Astrocyte of the spinal cord (primary cell): ENCODE measurements at regions not wholly inside any gene's neighbourhood (a gene's known extent, or its start where the extent isn't known, plus 50 kb on each side); places are given as distances from the start of the nearest gene placed in this dataset.
A peak's percentile ranks its signal among the peaks of the same experiment; 100 is the strongest.

Source experiments
- DNase-seq: peaks from one replicate; pipeline ENCODE4 v3.0.0; 2011; ENCODE audit warnings: low read depth, low spot score
- H3K4me3 ChIP-seq: 2 replicates; pipeline ENCODE4 v1.5.1; 2011; ENCODE audit warnings: low read depth, mild to moderate bottlenecking, low read length, moderate library complexity
- in situ Hi-C: cut with HindIII; loops from 2 replicates; pipeline ENCODE4 v1.10.0; 2017; ENCODE audit warnings: low sequenced_read_pairs
- TF ChIP-seq, protein P1 (sequence below): IDR thresholded peaks from 2 replicates; pipeline ENCODE4 v1.5.1; 2012; ENCODE audit warnings: low read depth, mild to moderate bottlenecking, low read length, inconsistent platforms

DNA sequence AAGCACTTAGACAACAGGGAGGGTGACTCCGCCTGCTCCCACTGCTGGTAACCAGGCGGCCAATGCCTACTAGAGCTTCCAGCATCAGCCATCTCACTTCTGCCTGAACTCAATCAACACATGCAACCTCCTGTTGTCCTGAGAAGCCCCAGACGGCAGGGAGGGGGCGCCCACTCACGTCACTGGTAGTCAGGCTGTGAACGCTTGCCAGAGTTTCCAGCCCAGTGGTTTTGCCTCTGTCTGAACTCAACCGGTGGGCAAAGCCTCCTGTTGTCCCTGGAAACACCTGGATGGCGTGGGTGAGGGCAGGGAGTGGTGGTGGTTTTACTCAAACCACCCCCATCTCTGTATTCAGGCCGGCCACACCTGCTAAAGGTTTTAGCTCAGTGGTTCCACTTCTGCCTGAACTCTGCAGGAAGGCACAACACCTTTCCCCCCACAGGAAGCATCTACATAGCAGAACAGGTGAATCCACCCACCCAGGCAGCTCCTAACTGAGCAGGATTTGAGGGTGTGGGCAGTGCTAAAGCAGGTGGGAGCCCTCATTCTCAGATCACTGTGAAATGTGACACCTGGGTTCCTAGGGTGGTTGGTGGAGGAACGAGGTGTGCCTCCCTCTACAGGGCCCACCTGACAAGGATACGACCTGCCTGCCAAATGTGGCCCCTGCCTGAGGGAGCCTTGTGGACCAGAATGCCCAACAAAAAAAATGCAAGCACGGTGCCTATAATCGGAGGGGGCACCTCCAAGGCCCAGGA lies 563.0 kb upstream of the SEMA3D start:
- TF ChIP-seq, protein P1, sequence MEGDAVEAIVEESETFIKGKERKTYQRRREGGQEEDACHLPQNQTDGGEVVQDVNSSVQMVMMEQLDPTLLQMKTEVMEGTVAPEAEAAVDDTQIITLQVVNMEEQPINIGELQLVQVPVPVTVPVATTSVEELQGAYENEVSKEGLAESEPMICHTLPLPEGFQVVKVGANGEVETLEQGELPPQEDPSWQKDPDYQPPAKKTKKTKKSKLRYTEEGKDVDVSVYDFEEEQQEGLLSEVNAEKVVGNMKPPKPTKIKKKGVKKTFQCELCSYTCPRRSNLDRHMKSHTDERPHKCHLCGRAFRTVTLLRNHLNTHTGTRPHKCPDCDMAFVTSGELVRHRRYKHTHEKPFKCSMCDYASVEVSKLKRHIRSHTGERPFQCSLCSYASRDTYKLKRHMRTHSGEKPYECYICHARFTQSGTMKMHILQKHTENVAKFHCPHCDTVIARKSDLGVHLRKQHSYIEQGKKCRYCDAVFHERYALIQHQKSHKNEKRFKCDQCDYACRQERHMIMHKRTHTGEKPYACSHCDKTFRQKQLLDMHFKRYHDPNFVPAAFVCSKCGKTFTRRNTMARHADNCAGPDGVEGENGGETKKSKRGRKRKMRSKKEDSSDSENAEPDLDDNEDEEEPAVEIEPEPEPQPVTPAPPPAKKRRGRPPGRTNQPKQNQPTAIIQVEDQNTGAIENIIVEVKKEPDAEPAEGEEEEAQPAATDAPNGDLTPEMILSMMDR: no peak
- in situ Hi-C loops: no loop called here
- no peak overlapping the region for H3K4me3 ChIP-seq
- DNase-seq: no peak

DNA sequence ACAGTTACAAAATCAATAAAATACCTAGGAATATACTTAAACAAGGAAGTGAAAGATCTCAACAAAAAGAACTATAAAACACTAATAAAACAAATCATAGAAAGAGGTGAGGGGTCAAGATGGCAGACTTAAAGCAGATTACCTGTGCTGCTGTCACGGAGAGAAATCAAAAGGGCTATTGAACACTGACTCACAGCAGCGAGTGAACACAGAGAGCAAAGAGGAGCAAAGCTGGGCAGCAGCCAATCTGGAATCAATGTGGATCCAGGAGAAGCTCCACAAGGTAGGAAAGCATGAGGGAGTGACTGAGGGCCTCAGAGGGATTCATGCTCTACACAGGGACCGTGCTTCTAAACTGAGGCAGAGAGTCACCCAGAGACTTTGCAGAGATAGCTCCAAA lies 562.0 kb upstream of the SEMA3D start:
- in situ Hi-C loops: no loop called here
- H3K4me3 ChIP-seq: no peak overlapping the region
- no peak for DNase-seq
- TF ChIP-seq, protein P1: no peak

DNA sequence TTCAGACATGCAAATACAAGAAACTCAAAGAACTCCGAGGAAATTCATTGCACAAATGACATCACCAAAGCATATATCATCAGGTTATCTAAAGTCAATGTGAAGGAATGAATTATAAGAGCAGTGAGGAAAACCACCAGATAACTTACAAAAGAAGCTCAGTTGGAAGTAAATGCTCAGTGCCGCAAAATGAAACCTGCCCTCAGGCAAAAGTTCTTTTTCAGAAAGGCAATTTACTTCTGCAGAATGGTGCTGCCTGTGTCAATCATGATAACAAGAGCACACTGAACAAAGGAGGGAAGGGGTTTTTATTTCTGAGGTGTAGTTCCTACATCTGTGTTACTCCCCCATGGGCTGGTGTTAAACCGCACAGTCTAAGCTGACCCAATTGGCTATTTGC lies 550.6 kb upstream of the SEMA3D start:
- H3K4me3 ChIP-seq: no peak overlapping the region
- in situ Hi-C loops: no loop called here
- TF ChIP-seq, protein P1: no peak
- DNase-seq: no peak

DNA sequence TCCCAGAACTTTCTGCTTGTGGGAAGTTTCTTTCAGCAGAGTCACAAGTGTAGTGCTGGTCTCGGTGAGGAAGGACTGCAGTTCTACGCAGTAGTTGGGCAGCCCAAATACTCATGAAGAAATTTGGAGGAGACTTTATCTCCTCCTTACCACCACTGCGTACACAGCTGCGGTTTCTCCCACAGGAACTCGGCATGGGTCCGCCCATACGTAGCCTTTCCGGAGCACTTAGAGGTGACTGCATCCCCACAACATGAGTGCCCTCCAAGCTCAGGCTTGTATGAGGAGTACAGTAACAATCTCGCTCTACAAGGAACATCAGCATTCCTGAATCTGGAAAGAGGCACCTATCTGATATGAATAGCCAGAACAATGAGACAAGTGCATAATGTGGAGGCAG lies 549.2 kb upstream of the SEMA3D start:
- in situ Hi-C loops: no loop called here
- TF ChIP-seq, protein P1: no peak
- H3K4me3 ChIP-seq: no peak overlapping the region
- no peak for DNase-seq

DNA sequence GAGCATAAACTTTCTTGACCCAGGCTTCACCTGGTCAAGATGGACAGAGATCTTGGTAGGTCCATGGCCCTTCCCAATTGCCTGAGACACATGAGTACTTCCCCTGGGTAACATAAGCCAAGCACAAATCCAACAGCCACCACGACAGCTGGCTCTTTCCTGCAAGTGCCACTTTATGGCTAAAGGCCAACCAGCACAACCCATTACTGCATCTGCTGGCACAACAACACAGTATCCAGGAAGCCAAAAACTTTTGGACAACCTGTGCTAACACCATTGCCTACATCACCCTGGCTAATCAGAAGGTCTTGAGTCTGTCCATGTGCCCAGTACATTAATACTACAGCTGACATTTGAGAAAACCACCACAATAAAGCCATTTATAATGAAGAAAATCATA lies 548.0 kb upstream of the SEMA3D start:
- H3K4me3 ChIP-seq: no peak overlapping the region
- TF ChIP-seq, protein P1: no peak
- DNase-seq: no peak
- in situ Hi-C loops: no loop called here

DNA sequence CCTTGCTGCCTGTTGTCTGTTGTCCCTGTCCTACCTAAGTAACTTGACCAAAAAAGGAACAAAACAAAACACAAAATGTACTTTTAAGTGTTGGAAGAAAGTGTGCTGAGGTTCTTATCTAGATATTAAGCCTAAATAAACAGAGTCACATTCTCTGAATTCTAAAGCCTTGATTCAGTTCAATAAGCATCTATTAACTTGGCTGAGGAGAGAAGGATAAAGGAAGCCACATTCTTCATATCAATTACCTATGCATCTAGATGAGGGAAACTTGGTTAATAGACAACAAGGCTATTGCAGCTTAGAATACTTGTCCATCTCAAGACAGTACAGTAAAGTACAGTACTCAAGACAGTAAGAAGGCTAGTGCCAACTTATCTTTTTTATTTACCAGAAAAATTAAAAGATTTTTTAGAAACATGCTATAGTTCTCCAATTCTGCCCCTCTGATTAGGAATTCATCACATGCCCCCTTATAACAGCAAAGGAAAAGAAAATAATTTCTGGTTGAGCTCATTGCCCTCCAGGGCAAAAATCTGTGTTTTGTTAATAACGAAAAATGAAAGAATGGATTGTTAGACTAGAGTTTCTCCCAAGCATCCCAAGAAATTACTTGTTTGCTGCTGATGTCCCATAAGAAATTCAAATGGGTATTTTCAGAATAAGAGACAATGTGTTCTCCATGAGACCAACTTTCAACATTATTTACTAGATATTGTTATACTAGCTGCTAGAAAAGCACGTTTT lies 546.5 kb upstream of the SEMA3D start:
- TF ChIP-seq, protein P1: no peak
- in situ Hi-C loops: no loop called here
- peak; percentile 13 for DNase-seq
- H3K4me3 ChIP-seq: no peak overlapping the region
